Dendritic cell treated with granulocyte-macrophage colony-stimulating factor and Interleukin-4, amounts not matched to agents 40 ng/mL and 50 ng/mL, for 4 days (primary cell): ENCODE measurements at regions not wholly inside any gene's neighbourhood (a gene's known extent, or its start where the extent isn't known, plus 50 kb on each side); places are given as distances from the start of the nearest gene placed in this dataset.
"Not testable (repeated sequence)": the region's sequence is repeated elsewhere in the genome, so short reads cannot be mapped to it uniquely, and the experiment has no call there.

Experiments
- H3K27ac Mint-ChIP-seq: one replicate; pipeline ENCODE4 v1.8.0; 2022; ENCODE audit warnings: mild to moderate bottlenecking, mixed read lengths
- H3K27me3 Mint-ChIP-seq: one replicate; pipeline ENCODE4 v1.8.0; 2022; ENCODE audit warnings: mild to moderate bottlenecking, mixed read lengths
- H3K36me3 Mint-ChIP-seq: one replicate; pipeline ENCODE4 v1.8.0; 2022; ENCODE audit warnings: low read depth, mixed read lengths
- H3K4me1 Mint-ChIP-seq: one replicate; pipeline ENCODE4 v1.8.0; 2022; ENCODE audit warnings: low read depth, mixed read lengths
- H3K4me3 Mint-ChIP-seq: one replicate; pipeline ENCODE4 v1.8.0; 2022; ENCODE audit warnings: mild to moderate bottlenecking, moderate library complexity, mixed read lengths
- H3K9me3 Mint-ChIP-seq: one replicate; pipeline ENCODE4 v1.8.0; 2022; ENCODE audit warnings: mixed read lengths
- intact Hi-C: fragments of 100-400 bp; cut with micrococcal nuclease; formaldehyde crosslinking; loops from one replicate; pipeline ENCODE4 v1.15.0; 2022

DNA sequence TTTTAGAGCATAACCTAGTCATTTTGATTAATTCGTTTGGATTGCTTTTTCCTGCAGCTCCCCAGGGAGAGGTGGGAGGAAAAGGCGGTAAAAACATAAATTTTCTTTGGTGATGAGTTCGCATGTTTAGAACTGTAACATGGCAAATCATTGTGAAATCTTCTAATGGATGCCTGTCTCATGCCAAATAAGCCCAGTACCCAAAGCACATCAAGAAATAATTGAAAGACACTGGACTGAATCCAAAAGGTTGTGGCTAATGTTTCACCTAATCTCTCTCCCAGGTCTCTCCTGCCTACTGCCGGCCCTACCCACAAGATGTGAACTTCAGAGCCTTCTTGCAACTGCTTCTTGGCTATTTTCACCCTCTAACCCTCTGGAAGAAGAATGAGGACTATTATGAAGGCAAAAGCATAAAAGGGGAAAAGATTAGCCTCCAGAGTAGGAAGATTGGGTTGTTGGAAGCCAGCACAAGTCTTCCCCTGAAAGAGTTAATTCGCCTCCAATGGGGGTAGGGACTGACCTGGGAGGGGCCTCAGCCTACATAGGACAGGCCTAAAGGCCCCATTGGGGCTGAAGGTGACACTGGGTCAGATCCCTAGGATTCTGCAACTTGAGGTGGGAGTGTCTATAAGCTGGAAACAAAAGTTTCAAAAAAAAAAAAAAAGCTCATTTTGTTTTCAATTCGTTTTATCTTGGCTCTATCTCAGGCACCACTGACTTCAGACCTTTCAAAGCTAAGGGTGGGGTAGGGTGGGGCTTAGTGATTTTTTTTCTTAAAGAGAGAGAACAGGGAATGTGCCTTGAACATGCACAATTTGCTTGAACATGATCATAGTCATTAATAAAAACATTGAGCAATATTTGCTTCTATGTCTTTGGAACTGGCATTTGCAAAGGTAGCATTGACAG is 278.6 kb upstream of the KLF3 start:
- H3K9me3 Mint-ChIP-seq, result peaks cover 16% of the 10 kb centered on the region
- intact Hi-C loops, result no loop called here
- H3K27me3 Mint-ChIP-seq, result no peaks in the 10 kb centered on the region
- no peak overlapping the region for H3K27ac Mint-ChIP-seq
- no peaks in the 10 kb centered on the region for H3K4me1 Mint-ChIP-seq
- no peaks in the 10 kb centered on the region for H3K36me3 Mint-ChIP-seq
- H3K4me3 Mint-ChIP-seq, result no peak overlapping the region

GRCh38 chr4:38386005-38386551 is 277.9 kb upstream of the KLF3 start:
- Mint-ChIP-seq H3K27me3 (no peaks in the 10 kb centered on the region), H3K36me3 (no peaks in the 10 kb centered on the region), H3K4me3 (no peak overlapping the region), H3K4me1 (no peaks in the 10 kb centered on the region), H3K9me3 (peaks cover 24% of the 10 kb centered on the region), H3K27ac (no peak overlapping the region)
- intact Hi-C loops, result no loop called here

GRCh38 chr4:38386654-38387188 is 277.3 kb upstream of the KLF3 start:
- H3K4me1 Mint-ChIP-seq, result no peaks in the 10 kb centered on the region

DNA sequence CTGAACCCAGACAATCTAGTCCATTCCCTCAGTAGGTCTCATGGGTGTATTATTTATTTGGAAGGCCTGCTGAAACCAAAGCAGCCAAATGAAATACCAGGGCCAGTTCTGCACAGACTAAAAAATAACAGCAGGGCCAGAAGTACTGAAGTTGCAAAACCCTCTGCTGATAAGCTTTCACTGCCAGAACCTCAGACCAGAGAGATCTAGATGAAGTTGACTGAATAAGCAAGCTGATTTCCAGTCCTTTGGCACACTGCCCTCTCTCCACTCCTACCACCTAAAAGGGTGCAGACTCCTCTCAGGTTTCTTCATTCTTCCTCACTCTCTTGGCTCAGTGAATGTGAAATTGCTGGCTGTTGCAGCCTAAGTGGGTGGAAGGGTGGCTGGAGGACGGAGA is 276.7 kb upstream of the KLF3 start:
- H3K4me1 Mint-ChIP-seq, result no peaks in the 10 kb centered on the region
- H3K9me3 Mint-ChIP-seq, result peaks cover 36% of the 10 kb centered on the region
- H3K27me3 Mint-ChIP-seq, result no peaks in the 10 kb centered on the region
- no peak overlapping the region for H3K27ac Mint-ChIP-seq
- intact Hi-C loops, result no loop called here
- H3K4me3 Mint-ChIP-seq, result no peak overlapping the region
- H3K36me3 Mint-ChIP-seq, result peaks cover 6% of the 10 kb centered on the region

More at GRCh38 chr4:38386654-38387188, 277.3 kb upstream of the KLF3 start:
- Mint-ChIP-seq H3K27me3 (no peaks in the 10 kb centered on the region), H3K4me3 (no peak overlapping the region), H3K36me3 (peaks cover under 1% of the 10 kb centered on the region), H3K27ac (no peak overlapping the region), H3K9me3 (peaks cover 30% of the 10 kb centered on the region)
- intact Hi-C loops, result no loop called here

DNA sequence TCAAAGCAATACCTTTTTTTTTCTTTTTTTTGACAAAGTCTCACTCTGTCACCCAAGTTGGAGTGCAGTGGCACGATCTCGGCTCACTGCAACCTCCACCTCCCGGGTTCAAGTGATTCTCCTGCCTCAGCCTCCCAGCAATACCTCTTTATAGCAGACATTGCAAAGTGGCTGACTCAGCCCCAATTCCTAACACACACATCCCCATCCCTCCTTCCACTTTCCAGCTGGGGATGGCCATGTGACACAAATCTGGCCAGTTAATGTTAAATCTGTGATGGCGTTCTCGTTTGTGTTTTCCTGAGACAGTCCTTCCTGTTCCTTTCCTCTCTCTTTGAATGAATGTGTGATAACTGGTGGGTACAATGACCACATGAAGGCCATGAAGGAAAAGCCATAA is 276.2 kb upstream of the KLF3 start:
- intact Hi-C loops, result no loop called here
- H3K4me1 Mint-ChIP-seq, result no peaks in the 10 kb centered on the region
- peaks cover 6% of the 10 kb centered on the region for H3K36me3 Mint-ChIP-seq

GRCh38 chr4:38388907-38389306 is 275.1 kb upstream of the KLF3 start:
- H3K4me3 Mint-ChIP-seq, H3K27ac Mint-ChIP-seq, intact Hi-C loops, H3K4me1 Mint-ChIP-seq, H3K27me3 Mint-ChIP-seq, H3K36me3 Mint-ChIP-seq: not testable (repeated sequence)
- peaks cover 51% of the 10 kb centered on the region for H3K9me3 Mint-ChIP-seq

More for the DNA sequence above, 276.2 kb upstream of the KLF3 start:
- no peak overlapping the region for H3K27ac Mint-ChIP-seq
- H3K4me3 Mint-ChIP-seq, result no peak overlapping the region
- H3K27me3 Mint-ChIP-seq, result no peaks in the 10 kb centered on the region
- H3K9me3 Mint-ChIP-seq, result peaks cover 41% of the 10 kb centered on the region

DNA sequence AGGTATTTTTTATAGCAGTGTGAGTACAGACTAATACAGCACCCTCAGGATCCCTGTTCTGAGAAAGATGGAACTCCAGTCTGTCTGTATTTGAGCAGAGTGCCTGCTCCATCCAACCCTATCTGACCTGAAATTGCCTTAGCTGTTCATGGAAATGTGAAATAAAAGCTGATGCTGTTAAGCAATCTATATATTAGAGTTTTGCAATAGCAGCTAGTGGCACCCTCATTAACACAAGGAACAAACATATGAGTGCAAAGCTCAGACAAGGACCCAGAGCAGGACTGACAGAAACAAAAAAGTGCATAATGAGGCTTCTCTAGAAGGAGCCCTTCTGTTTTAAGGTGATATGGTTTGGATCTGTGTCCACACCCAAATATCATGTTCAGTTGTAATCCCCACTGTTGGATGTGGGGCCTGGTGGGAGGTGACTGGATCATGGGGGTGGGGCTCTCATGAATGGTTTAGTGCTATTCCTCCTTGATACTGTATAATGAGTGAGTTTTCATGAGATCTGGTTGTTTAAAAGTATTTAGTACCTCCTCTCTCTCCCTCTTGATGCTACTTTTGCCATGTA is 272.9 kb upstream of the KLF3 start:
- peaks cover 51% of the 10 kb centered on the region for H3K9me3 Mint-ChIP-seq
- H3K4me1 Mint-ChIP-seq, result no peaks in the 10 kb centered on the region
- intact Hi-C loops, result no loop called here
- peaks cover 2% of the 10 kb centered on the region for H3K27me3 Mint-ChIP-seq
- no peak overlapping the region for H3K27ac Mint-ChIP-seq
- H3K4me3 Mint-ChIP-seq, result no peak overlapping the region
- peaks cover 6% of the 10 kb centered on the region for H3K36me3 Mint-ChIP-seq

- Mint-ChIP-seq H3K4me1 (no peaks in the 10 kb centered on the region), H3K36me3 (peaks cover 6% of the 10 kb centered on the region), H3K27me3 (peaks cover 2% of the 10 kb centered on the region), H3K9me3 (peaks cover 51% of the 10 kb centered on the region), H3K4me3 (no peak overlapping the region), H3K27ac (no peak overlapping the region)
- intact Hi-C loops, result no loop called here
Measured at GRCh38 chr4:38392223-38392855, 271.7 kb upstream of the KLF3 start.

DNA sequence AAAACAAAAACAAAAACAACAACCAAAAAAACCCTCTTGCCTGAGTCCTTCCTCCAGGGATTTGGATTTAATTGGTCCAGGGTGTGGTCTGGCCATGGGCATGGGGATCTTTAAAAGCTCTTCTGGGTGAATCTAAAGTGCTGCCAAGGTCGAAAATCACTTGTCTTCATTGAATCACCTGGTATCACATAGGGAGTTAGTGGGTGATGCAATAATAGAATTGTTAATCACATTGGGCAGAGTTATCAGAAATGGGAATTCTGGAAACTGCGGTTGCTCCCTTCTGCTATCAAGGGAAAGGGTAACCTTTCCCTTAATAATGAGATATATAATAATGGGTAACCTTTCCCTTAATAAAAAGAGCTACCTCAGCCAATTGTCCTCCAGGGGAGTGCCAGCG is 267.9 kb upstream of the KLF3 start:
- Mint-ChIP-seq H3K9me3 (peaks cover 27% of the 10 kb centered on the region), H3K27ac (no peak overlapping the region), H3K27me3 (peaks cover 2% of the 10 kb centered on the region), H3K4me3 (no peak overlapping the region), H3K36me3 (peaks cover 6% of the 10 kb centered on the region), H3K4me1 (no peaks in the 10 kb centered on the region)
- intact Hi-C loops, result no loop called here

DNA sequence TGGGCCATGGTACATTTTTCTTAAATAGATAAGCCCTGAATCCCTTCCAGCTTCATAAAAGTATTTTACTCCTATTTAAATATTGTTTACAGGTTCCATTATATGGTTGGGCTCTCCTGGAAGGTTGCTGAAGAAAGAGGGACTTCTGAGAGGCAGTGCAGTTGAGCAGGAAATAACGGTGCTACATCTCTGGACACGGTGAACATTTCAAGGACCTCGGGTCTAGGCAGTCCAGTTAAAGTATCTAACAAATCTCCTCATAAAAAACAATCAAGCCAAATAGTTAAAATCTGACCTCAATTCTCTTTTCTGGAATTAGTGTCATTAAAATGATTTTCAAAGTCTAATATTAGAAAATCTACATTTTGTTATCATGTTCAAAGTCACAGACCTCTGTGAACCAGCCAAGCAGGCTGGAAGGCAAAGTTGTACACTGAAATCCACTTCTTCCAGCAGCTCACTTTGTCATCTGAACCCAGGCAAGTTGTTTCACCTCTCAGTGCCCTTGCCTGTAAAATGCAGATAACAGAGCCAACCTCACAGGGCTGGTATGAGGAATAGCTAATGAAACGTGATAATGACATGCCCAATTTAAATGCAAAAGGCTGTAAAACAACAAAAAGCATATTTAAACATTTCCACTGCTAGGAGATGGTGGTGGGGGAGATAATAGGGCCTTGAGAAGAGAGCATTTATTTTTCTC is 267.0 kb upstream of the KLF3 start:
- Mint-ChIP-seq H3K36me3 (peaks cover 2% of the 10 kb centered on the region), H3K27ac (no peak overlapping the region), H3K4me3 (no peak overlapping the region), H3K27me3 (peaks cover 2% of the 10 kb centered on the region), H3K9me3 (peaks cover 18% of the 10 kb centered on the region), H3K4me1 (no peaks in the 10 kb centered on the region)
- intact Hi-C loops, result no loop called here

DNA sequence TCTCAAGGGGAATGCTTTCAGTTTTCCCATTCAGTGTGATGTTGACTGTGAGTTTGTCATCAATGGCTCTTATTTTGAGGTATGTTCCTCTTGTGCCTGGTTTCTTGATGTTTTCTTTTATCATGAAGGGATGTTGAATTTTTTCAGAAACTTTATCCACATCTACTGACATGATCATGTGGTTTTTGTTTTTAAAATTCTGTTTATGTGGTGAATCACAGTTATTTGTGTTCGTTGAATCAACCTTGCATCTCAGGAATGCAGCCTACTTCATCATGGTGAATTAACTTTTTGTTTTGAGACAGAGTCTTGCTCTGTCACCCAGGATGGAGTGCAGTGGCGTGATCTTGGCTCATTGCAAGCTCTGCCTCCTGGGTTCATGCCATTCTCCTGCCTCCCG is 263.1 kb upstream of the KLF3 start:
- H3K27me3 Mint-ChIP-seq, result peaks cover under 1% of the 10 kb centered on the region
- peaks cover 6% of the 10 kb centered on the region for H3K4me1 Mint-ChIP-seq
- no peak overlapping the region for H3K4me3 Mint-ChIP-seq
- intact Hi-C loops, result loop anchor here (10.0 kb wide), 1 partner anchor 94 kb away; no protein-coding TSS in a partner anchor
- peaks cover 10% of the 10 kb centered on the region for H3K9me3 Mint-ChIP-seq
- H3K36me3 Mint-ChIP-seq, result no peaks in the 10 kb centered on the region
- no peak overlapping the region for H3K27ac Mint-ChIP-seq

- H3K4me3 Mint-ChIP-seq, result no peak overlapping the region
- peaks cover 10% of the 10 kb centered on the region for H3K9me3 Mint-ChIP-seq
- H3K27me3 Mint-ChIP-seq, result no peaks in the 10 kb centered on the region
- intact Hi-C loops, result loop anchor here (10.0 kb wide), 1 partner anchor 89 kb away; no protein-coding TSS in a partner anchor
- H3K36me3 Mint-ChIP-seq, result no peaks in the 10 kb centered on the region
- H3K27ac Mint-ChIP-seq, result no peak overlapping the region
- peaks cover 17% of the 10 kb centered on the region for H3K4me1 Mint-ChIP-seq
Measured at GRCh38 chr4:38406243-38406642, 257.8 kb upstream of the KLF3 start.

DNA sequence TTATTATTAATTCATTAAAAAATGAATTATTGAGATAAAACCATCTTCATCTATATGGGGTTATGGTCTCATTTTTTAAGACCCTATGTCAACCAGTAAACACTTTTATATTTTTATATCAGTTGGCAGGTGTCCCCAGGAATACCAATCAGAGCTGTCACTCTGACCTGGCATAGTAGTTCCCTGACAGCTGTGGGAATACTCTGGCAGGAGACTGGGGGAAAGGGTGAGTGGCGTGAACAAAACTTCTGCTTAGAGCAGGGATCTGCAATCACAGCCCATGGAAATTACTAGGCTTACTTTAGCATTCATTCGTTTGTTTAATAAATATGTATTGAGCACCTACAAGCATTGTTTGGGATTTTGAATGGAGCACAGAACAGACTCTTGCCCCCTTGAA is 254.1 kb upstream of the KLF3 start:
- H3K27me3 Mint-ChIP-seq, result no peaks in the 10 kb centered on the region
- intact Hi-C loops, result loop anchor here (10.0 kb wide), 1 partner anchor 85 kb away; no protein-coding TSS in a partner anchor
- no peak overlapping the region for H3K27ac Mint-ChIP-seq
- H3K4me3 Mint-ChIP-seq, result no peak overlapping the region
- H3K4me1 Mint-ChIP-seq, result peaks cover 19% of the 10 kb centered on the region
- no peaks in the 10 kb centered on the region for H3K36me3 Mint-ChIP-seq
- H3K9me3 Mint-ChIP-seq, result peaks cover 2% of the 10 kb centered on the region
